Hematopoietic multipotent progenitor cell treated with erythropoietin and hydrocortisone succinate and interleukin-3 and kit ligand, for 4 days (in vitro differentiated cells): ENCODE measurements at regions not wholly inside any gene's neighbourhood (a gene's known extent, or its start where the extent isn't known, plus 50 kb on each side); places are given as distances from the start of the nearest gene placed in this dataset.
"Not testable (repeated sequence)": the region's sequence is repeated elsewhere in the genome, so short reads cannot be mapped to it uniquely, and the experiment has no call there.

Experiments used
- DNase-seq: peaks from one replicate; pipeline ENCODE4 v3.0.0-alpha.2; 2015

DNA sequence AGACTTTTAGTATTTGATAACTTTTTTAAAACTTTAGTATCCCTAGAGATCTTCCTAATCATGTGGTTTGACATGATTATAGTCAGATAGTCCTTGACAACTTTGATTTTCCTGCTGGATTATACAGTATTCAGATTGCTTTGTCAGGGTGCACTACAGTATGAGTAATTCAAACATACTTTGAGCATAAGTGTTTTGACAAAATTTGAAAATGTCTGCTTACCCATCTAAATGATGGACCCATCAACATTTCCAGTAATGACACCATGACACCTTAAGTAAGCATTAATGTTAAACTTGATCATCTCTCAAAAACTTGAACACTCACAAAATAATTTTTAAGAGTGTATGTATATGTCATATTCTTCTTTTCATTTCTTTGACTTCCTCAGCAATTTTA is 514.5 kb upstream of the SMIM31 start:
- no peak for DNase-seq

DNA sequence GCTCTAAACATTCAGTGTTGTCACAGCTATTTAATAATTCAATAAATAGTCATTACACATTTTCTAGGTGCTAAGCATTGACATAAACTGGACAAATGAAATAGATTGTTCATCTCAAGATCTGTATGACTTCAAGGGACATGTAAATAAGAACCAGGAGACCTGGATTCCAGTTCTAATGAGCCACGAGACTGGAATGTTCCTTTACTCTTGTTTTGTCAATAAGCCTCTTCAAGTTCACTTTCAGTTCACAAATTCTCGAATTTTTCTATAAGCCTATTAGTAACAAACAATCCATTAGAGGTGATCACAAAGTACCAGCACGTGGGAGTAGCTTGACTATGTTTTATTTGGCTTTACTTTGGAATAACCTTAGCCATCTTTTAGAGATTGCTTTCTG is 514.0 kb upstream of the SMIM31 start:
- DNase-seq: no peak

DNA sequence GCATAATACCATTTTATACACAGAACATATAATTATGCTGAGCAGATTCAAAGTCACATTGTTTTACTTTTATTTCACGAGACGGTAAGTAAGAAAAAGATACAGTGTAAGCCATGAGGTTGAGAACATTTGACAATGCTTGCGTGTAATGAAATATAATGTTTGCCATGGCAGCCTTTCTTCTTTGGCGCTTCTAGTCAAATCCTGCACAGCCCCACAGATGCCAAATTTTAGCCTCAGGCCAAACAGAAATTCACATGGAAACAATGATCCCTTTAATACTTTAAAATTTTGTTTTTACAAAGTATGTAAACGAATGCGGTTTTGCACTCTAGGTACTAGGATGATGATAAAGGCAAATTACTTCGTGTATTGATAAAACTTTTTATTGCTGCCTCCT is 502.7 kb upstream of the SMIM31 start:
- DNase-seq: no peak

GRCh38 chr4:164252286-164252685 is 501.6 kb upstream of the SMIM31 start:
- DNase-seq: no peak

- DNase-seq: no peak
Observed at GRCh38 chr4:164261831-164262230, 492.1 kb upstream of the SMIM31 start.

DNA sequence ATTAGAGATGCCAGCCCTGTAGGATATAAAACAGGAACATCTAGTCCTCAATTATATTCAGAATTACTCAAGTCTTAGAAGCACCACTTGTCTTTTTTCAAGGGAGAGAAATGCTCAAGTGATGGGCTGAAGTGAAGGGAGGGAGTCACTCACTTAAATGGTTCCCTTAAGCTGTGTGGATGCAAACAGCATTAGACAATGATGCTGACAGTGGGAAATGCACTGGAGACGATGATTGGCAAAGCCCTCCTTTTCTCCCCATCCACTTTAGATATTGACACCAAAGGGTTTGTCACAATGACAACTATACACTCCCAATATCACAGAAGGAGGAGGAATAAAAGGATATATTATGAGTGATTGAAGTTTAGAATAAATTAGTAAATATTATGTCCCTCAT is 491.4 kb upstream of the SMIM31 start:
- DNase-seq: not testable (repeated sequence)

GRCh38 chr4:164277414-164277813 is 476.5 kb upstream of the SMIM31 start:
- not testable (repeated sequence) for DNase-seq

DNA sequence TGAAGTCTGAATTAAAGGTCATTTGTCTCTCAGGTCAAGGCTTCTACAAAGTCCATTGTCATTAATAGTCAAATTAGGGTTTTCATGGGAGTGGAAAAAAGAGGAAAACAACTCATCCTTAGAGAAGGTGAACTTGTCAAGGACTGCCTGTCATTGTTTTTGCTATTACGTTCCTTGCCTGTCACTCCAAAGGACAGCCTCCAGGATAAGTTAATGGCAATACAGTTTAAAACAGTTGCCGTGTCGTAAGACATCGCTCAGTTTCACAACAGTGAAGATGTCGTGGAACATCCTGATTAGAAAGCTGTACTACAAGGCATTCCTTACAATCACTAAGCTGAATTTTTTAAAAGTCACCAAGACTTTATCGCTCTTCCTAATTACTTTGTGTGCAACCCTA is 466.8 kb upstream of the SMIM31 start:
- DNase-seq: no peak

GRCh38 chr4:164288578-164288977 is 465.4 kb upstream of the SMIM31 start:
- no peak for DNase-seq

- DNase-seq: no peak
Observed at GRCh38 chr4:164293203-164293602, 460.7 kb upstream of the SMIM31 start.

DNA sequence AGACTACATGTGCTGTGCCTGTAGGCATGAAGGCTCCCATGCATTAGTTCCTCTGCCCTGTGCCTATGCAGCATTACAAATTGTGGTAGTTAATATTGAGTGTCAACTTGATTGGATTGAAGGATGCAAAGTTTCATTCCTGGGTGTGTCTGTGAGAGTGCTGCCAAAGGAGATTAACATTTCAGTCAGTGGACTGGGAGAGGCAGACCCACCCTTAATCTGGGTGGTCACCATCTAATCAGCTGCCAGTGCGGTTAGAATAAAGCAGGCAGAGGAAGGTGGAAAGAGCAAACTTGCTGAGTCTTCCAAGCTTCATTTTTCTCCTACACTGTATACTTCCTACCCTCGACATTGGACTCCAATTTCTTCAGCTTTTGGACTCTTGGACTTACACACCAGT is 460.2 kb upstream of the SMIM31 start:
- DNase-seq: no peak

GRCh38 chr4:164301430-164301829 is 452.5 kb upstream of the SMIM31 start:
- no peak for DNase-seq

- no peak for DNase-seq
Observed at GRCh38 chr4:164304101-164304639, 449.8 kb upstream of the SMIM31 start.

- DNase-seq: no peak
Observed at GRCh38 chr4:164304861-164305260, 449.1 kb upstream of the SMIM31 start.

GRCh38 chr4:164307262-164307661 is 446.7 kb upstream of the SMIM31 start:
- no peak for DNase-seq

- no peak for DNase-seq
Observed at GRCh38 chr4:164312671-164313070, 441.3 kb upstream of the SMIM31 start.

- no peak for DNase-seq
Observed at GRCh38 chr4:164313853-164314252, 440.1 kb upstream of the SMIM31 start.

DNA sequence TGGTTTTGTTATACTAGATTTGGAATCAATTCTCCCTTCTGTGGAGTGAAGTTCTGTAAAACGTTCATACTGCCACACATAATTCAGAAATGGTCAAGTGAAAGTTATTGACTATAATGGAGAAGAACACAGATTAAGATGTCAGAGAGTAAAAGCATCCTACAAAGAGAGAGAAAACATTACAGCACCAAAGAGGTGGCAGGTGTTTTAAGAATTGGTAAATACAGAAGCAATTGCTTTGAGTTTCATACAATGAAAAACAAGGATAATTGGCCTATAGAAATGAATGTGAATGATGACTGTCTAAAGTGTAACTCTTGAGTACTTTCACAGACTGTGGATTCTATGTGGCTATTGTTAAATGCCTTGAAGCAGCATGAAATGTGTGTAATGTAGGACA is 435.6 kb upstream of the SMIM31 start:
- no peak for DNase-seq

DNA sequence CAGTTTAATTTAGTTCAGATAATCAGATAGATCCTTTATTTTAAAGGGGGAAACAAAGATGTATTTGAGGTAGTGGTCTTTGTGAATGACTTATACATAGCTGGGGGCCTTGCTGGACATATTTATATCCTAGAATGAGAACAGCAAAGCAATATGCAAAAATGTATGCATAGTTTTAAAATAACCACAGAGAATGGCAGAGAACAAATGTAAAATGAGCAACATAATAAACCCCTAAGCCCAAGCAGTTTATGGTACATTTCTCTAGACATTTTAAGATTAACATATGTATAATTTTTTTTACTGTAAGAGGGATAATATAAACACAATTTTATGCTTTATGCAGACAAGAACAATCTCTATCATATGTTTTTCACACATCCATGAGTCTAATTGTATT is 434.2 kb upstream of the SMIM31 start:
- no peak for DNase-seq

DNA sequence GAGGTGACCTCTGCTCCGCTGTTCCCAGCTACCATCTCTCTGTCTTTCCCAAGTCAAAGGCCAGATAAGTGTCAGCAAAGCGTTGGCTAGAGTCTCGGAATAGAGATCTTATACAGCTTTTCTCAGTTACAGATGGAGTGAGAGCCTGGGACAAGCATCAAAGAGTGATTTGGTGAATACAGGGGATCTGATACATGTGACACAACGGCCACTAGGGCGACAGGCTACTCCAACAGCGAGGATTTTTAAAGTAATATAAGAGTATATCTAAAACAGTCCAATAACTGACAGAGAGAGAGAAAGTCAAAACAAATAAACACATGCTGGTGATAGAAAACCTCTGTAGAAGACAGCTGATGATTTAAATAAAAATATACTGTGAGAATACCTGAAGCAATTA is 433.1 kb upstream of the SMIM31 start:
- no peak for DNase-seq

DNA sequence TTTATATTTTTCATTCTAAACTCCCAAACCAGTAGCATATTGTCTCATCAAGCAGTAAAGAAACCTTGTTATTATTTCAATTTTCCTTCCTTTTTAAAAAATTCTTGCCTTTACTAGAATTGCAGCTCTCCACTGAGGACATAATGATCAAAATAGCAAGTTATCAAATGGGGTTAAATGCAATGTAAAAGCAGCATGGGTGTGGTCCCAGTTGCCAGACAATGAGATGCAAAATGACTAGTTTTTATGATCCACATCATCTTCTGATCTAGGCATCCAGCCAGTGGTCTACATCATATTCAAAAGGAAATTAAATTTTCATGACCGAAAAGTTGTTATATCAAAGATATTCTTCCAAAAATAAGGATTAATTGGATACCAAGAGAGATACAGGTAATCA is 427.9 kb upstream of the SMIM31 start:
- no peak for DNase-seq

DNA sequence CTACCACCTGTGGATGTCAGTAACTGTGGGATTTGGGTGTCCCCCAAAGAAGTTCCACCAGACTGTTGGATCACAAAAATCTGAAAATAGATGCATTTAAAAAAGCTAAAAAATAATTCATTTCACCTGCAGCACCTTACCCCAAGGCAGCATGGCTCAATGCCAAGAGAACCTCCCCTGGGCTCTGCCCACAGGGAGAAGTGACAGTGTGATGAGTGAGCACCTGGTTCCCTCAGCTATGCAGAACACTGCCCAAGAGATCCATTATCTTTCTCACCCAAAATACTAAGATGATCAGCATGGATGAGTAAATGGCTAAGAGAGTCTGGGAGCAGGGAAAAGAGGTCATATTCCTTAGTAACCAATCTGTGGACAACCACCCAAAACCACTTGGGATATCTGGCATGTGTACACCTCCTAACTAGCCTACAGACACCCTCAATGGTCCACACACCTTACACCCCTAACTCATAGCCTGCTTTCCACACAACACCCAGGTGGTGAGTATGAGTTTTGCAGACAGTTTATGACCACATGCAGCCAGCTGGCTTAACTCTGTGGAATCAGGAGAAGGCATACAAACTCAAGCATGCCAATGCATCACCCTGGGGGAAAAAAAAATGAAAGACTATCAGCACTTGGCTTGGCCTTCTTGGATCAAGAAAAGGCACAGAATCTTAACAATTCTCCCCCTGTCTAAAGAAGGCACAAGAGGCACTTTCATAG is 416.5 kb upstream of the SMIM31 start:
- no peak for DNase-seq

DNA sequence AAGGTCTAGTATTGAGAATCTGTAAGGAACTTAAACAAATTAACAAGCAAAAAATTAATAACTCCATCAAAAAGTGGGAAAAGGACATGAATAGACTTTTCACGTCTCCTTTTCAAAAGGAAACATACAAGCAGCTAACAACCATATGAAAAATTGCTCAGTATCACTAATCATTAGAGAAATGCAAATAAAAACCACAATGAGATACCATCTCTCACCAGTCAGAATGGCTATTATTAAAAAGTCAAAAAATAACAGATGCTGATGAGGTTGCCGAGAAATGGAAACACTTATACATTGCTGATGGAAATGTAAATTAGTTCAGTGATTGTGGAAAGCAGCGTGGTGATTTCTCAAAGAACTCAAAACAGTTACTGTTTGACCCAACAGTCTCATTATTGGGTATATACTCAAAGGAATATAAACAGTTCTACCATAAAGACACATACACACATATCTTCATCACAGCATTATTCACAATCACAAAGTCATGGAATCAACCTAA is 410.4 kb upstream of the SMIM31 start:
- DNase-seq: no peak

DNA sequence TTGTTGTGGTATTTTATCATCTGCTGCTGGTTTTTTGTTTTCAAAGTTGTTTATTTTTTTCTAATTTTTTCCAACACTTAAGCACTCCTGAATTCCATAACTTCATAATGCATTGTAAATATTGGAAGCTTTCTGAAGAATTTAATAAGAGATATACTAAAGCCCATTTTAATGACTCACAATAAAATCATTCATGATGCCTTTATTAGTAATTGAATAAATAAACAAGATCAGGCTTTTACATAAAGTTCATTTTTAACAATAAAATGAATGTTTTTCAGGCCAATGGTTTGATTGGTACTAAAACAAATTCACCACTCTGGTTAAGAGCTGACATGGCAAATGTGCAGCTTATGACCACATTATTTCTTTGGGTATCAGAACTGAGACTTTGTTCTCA is 408.2 kb upstream of the SMIM31 start:
- no peak for DNase-seq

GRCh38 chr4:164350061-164350460 is 403.9 kb upstream of the SMIM31 start:
- DNase-seq: no peak
